ENCODE measurements at regions not wholly inside any gene's neighbourhood (a gene's known extent, or its start where the extent isn't known, plus 50 kb on each side); places are given as distances from the start of the nearest gene placed in this dataset.

DNA sequence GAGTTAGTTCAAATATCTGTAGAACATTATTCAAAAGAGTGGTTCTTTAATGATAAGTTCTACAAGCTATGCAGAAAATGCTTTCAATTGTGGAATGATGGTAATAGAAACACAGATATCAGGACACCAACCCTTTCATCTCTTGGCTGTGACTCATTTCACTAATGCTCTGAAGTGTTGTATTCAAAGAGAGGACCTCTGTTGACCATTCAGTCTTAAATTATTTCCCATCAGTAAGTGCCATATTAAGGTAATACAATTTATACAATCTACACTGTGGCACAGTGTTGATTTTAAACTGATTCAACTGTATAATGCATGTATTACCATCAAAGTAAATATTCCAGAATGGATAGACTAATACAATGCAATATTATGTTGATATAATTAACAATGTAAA is 289.0 kb upstream of the ADGRL3 start:
- TF ChIP-seq, protein P1, sequence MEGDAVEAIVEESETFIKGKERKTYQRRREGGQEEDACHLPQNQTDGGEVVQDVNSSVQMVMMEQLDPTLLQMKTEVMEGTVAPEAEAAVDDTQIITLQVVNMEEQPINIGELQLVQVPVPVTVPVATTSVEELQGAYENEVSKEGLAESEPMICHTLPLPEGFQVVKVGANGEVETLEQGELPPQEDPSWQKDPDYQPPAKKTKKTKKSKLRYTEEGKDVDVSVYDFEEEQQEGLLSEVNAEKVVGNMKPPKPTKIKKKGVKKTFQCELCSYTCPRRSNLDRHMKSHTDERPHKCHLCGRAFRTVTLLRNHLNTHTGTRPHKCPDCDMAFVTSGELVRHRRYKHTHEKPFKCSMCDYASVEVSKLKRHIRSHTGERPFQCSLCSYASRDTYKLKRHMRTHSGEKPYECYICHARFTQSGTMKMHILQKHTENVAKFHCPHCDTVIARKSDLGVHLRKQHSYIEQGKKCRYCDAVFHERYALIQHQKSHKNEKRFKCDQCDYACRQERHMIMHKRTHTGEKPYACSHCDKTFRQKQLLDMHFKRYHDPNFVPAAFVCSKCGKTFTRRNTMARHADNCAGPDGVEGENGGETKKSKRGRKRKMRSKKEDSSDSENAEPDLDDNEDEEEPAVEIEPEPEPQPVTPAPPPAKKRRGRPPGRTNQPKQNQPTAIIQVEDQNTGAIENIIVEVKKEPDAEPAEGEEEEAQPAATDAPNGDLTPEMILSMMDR (IDR thresholded peaks at IDR 0.05), result no peak
- no peak for TF ChIP-seq POLR2AphosphoS5 (IDR thresholded peaks at IDR 0.05)
- no peak for TF ChIP-seq EP300 (IDR thresholded peaks at IDR 0.05)
